Loucy (cell line): ENCODE measurements at regions not wholly inside any gene's neighbourhood (a gene's known extent, or its start where the extent isn't known, plus 50 kb on each side); places are given as distances from the start of the nearest gene placed in this dataset.

Experiments used
- H2AFZ ChIP-seq: fragments of 200-600 bp; sonication (generic); 2 replicates; pipeline ENCODE4 v1.6.0; 2016; ENCODE audit warnings: antibody characterized with exemption, mild to moderate bottlenecking, low read length, moderate library complexity
- H3F3A ChIP-seq: fragments of 200-600 bp; 2 replicates; pipeline ENCODE4 v1.6.0; 2016; ENCODE audit warnings: antibody characterized with exemption, low read depth, mild to moderate bottlenecking
- H3K27me3 ChIP-seq: fragments of 200-600 bp; sonication (generic); 2 replicates; pipeline ENCODE4 v1.6.1; 2014; ENCODE audit warnings: low read length, mild to moderate bottlenecking; ENCODE audit not compliant: insufficient read depth, poor library complexity, severe bottlenecking
- H3K36me3 ChIP-seq: fragments of 200-600 bp; sonication (generic); 2 replicates; pipeline ENCODE4 v1.6.1; 2016; ENCODE audit warnings: low read length; ENCODE audit not compliant: insufficient read depth
- H3K4me1 ChIP-seq: fragments of 200-600 bp; sonication (generic); 2 replicates; pipeline ENCODE4 v1.5.1; 2014; ENCODE audit warnings: low read length, mild to moderate bottlenecking; ENCODE audit not compliant: insufficient read depth, poor library complexity, severe bottlenecking
- H3K4me2 ChIP-seq: fragments of 200-600 bp; sonication (generic); 2 replicates; pipeline ENCODE4 v1.6.0; 2014; ENCODE audit warnings: antibody characterized with exemption, low read length, low read depth, mild to moderate bottlenecking; ENCODE audit not compliant: poor library complexity, severe bottlenecking
- H3K4me3 ChIP-seq: fragments of 200-600 bp; sonication (generic); 2 replicates; pipeline ENCODE4 v1.5.1; 2014; ENCODE audit warnings: low read length, mild to moderate bottlenecking, mixed read lengths; ENCODE audit not compliant: poor library complexity, severe bottlenecking
- H3K79me2 ChIP-seq: fragments of 200-600 bp; sonication (generic); 2 replicates; pipeline ENCODE4 v1.6.1; 2014; ENCODE audit warnings: low read length; ENCODE audit not compliant: insufficient read depth
- H3K9ac ChIP-seq: fragments of 200-600 bp; sonication (generic); 2 replicates; pipeline ENCODE4 v1.6.0; 2014; ENCODE audit warnings: mild to moderate bottlenecking, low read depth, low read length, moderate library complexity; ENCODE audit not compliant: poor library complexity, severe bottlenecking
- H3K9me2 ChIP-seq: fragments of 200-600 bp; sonication (generic); replicated peaks from 2 replicates; pipeline ENCODE4 v1.6.1; 2016; ENCODE audit warnings: low read depth, low read length, mixed read lengths
- H3K9me3 ChIP-seq: fragments of 200-600 bp; sonication (generic); 2 replicates; pipeline ENCODE4 v1.6.1; 2014; ENCODE audit warnings: mild to moderate bottlenecking, antibody characterized with exemption, low read length, low read depth; ENCODE audit not compliant: insufficient read depth
- H4K20me1 ChIP-seq: fragments of 200-600 bp; sonication (generic); 2 replicates; pipeline ENCODE4 v1.6.0; 2014; ENCODE audit warnings: antibody characterized with exemption, low read length, mild to moderate bottlenecking; ENCODE audit not compliant: insufficient read depth, poor library complexity, severe bottlenecking
- EZH2phosphoT487 ChIP-seq: fragments of 200-600 bp; IDR thresholded peaks from 2 replicates; pipeline ENCODE4 v1.6.1; 2018; ENCODE audit warnings: antibody characterized with exemption, mild to moderate bottlenecking, moderate library complexity, borderline replicate concordance
- TF ChIP-seq, protein P1 (sequence below): fragments of 200-600 bp; sonication (generic); conservative IDR thresholded peaks from 2 replicates; pipeline ENCODE4 v1.5.1; 2014; ENCODE audit warnings: mild to moderate bottlenecking, antibody characterized with exemption, low read length

DNA sequence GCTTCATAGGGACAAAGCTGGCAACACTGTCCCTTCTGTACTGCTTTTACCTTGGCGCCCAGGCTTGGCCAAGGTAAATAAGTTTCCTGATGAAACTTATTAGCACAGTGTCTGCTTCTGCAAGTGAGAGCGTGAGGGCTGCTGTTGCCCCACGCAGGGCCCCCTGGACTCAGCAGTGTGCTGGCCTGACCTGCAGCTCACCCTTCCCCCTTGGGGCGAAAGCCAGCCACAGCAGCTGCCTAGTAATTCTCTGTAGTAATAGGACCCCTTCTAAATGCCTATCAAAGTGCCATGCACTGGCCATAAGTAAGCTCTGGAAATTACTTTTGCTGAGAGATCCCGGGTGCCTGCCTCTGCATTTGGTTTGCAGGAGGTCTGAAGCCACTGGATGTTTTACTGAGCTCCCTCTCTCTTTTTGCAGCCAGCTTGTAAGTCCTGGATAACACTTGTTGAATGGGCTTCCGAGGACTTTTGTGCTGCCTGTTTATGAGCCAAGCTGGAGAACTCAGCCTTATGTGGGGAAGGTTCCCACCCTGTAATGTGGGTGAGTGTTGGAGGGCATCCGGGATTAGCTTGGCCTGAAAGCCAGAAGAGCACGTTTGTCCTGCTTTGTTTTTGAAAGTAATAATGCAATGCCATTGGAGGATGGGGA lies 293.9 kb downstream of the C7orf25 start:
- H3K9me2 ChIP-seq = no peaks in the 10 kb centered on the region
- H3K9ac ChIP-seq = no peak overlapping the region
- H3K79me2 ChIP-seq = no peaks in the 10 kb centered on the region
- TF ChIP-seq EZH2phosphoT487 = no peak
- TF ChIP-seq, protein P1, sequence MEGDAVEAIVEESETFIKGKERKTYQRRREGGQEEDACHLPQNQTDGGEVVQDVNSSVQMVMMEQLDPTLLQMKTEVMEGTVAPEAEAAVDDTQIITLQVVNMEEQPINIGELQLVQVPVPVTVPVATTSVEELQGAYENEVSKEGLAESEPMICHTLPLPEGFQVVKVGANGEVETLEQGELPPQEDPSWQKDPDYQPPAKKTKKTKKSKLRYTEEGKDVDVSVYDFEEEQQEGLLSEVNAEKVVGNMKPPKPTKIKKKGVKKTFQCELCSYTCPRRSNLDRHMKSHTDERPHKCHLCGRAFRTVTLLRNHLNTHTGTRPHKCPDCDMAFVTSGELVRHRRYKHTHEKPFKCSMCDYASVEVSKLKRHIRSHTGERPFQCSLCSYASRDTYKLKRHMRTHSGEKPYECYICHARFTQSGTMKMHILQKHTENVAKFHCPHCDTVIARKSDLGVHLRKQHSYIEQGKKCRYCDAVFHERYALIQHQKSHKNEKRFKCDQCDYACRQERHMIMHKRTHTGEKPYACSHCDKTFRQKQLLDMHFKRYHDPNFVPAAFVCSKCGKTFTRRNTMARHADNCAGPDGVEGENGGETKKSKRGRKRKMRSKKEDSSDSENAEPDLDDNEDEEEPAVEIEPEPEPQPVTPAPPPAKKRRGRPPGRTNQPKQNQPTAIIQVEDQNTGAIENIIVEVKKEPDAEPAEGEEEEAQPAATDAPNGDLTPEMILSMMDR = no peak; the same call in 1 of the 2 replicates
- no peak overlapping the region for H3K4me3 ChIP-seq
- no peak overlapping the region for H3K4me2 ChIP-seq
- H3K4me1 ChIP-seq = peaks cover 12% of the 10 kb centered on the region
- H3K36me3 ChIP-seq = no peaks in the 10 kb centered on the region
- H3K9me3 ChIP-seq = no peaks in the 10 kb centered on the region
- no peaks in the 10 kb centered on the region for H3K27me3 ChIP-seq
- H2AFZ ChIP-seq = no peak overlapping the region
- H3F3A ChIP-seq = no peaks in the 10 kb centered on the region
- no peaks in the 10 kb centered on the region for H4K20me1 ChIP-seq

DNA sequence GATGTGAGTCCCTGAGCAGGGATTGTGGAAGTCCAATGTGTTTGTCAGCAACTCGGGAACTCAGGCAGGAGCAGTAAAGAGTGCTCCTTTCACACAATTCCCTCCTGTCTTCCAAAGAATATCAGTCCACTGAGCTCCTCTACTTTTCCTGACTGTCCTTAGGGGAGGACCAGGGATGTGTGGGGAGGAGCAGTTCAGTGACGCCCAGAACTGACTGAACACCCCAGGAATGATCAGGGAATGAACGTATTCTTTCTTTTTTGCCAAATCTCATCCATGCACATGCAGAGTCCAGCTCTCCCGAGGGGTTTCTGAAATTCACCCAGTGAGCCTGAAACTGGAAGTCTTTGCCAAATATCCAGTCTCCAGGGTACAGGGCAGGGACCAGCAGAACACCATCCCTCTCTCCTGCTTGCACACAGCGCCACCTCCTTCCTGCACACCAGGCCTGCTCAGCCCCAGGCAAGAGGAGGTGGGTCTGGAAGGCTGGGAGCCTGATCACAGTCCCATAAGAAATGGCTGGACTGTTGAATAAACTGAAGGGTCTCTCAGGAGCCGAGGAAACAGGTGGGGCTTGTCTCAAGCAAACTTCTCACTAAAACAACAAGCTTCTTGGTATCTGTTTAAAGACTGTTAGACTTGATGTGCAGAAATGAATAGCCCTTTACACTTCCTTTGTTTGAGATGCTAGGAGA lies 294.7 kb downstream of the C7orf25 start:
- no peak for TF ChIP-seq EZH2phosphoT487
- TF ChIP-seq, protein P1 = no peak
- H3K4me2 ChIP-seq = no peak overlapping the region
- H2AFZ ChIP-seq = no peak overlapping the region

DNA sequence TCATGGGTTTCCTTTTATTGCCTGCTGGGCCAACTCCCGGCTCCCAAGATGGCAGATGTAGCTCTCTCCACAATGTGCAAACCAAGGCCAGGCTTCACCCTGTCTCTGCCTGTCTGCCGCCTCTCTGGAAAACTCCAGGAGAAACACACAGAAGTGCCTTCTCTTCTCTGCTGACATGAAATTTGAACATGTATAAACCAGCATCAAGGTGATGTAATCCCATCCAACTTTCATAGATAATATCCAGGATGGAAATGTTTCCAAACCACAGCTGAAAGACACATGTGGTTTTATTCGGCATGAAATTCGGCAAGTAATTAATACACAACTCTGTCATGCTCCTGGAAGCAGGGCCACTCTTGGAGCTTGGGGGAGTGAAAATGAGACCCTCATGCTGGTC lies 297.2 kb downstream of the C7orf25 start:
- Histone ChIP-seq H3K9me2 (no peaks in the 10 kb centered on the region), H3K36me3 (no peaks in the 10 kb centered on the region), H3K27me3 (no peaks in the 10 kb centered on the region), H3F3A (no peaks in the 10 kb centered on the region), H3K9me3 (no peaks in the 10 kb centered on the region), H3K4me1 (peaks cover 28% of the 10 kb centered on the region), H3K9ac (no peak overlapping the region), H3K4me3 (no peak overlapping the region), H4K20me1 (no peaks in the 10 kb centered on the region), H2AFZ (no peak overlapping the region), H3K79me2 (no peaks in the 10 kb centered on the region), H3K4me2 (no peak overlapping the region)
- no peak for TF ChIP-seq EZH2phosphoT487
- TF ChIP-seq, protein P1 = no peak

More for the DNA sequence above, 294.7 kb downstream of the C7orf25 start:
- Histone ChIP-seq H3K9ac (no peak overlapping the region), H3K4me1 (peaks cover 20% of the 10 kb centered on the region), H4K20me1 (no peaks in the 10 kb centered on the region), H3K79me2 (no peaks in the 10 kb centered on the region), H3K36me3 (no peaks in the 10 kb centered on the region), H3F3A (no peaks in the 10 kb centered on the region), H3K9me2 (no peaks in the 10 kb centered on the region), H3K4me3 (no peak overlapping the region), H3K27me3 (no peaks in the 10 kb centered on the region), H3K9me3 (no peaks in the 10 kb centered on the region)
